ENCODE measurements at regions not wholly inside any gene's neighbourhood (a gene's known extent, or its start where the extent isn't known, plus 50 kb on each side); places are given as distances from the start of the nearest gene placed in this dataset.

DNA sequence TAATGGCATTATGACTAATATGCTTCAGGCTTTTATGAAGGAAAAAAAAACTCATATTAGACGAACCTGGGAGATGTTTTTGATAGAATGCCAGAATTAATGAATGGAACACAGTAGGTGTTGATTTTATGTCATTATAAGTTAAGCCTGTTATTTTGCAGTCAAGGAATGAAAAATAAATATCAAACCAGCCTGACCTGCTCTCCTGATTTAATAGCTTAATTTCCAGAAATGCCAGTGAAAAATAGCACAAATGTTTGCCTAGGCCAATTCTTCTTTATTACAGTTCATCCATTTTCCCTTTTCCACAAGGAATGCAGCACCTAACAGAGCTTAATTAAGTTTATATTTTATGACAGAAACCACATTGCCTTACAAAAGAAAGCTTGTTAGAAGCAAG lies 292.0 kb downstream of the TBL1XR1 start:
- no peak overlapping the region for H3K4me2 ChIP-seq
- H3K36me3 ChIP-seq (ENCODE audit: insufficient read depth): no peaks in the 10 kb centered on the region
- no peak overlapping the region for H3K9ac ChIP-seq
- H2AFZ ChIP-seq (ENCODE audit: low read depth): no peak overlapping the region
- H4K20me1 ChIP-seq (ENCODE audit: insufficient read depth): no peaks in the 10 kb centered on the region
- H3K79me2 ChIP-seq (ENCODE audit: insufficient read depth, low read depth): no peaks in the 10 kb centered on the region
- no peaks in the 10 kb centered on the region for H3K27me3 ChIP-seq (ENCODE audit: insufficient read depth, low read depth)
- no peaks in the 10 kb centered on the region for H3K4me1 ChIP-seq (ENCODE audit: low read depth, poor library complexity, severe bottlenecking)
- H3K27ac ChIP-seq: no peak overlapping the region
- TF ChIP-seq, protein P1, sequence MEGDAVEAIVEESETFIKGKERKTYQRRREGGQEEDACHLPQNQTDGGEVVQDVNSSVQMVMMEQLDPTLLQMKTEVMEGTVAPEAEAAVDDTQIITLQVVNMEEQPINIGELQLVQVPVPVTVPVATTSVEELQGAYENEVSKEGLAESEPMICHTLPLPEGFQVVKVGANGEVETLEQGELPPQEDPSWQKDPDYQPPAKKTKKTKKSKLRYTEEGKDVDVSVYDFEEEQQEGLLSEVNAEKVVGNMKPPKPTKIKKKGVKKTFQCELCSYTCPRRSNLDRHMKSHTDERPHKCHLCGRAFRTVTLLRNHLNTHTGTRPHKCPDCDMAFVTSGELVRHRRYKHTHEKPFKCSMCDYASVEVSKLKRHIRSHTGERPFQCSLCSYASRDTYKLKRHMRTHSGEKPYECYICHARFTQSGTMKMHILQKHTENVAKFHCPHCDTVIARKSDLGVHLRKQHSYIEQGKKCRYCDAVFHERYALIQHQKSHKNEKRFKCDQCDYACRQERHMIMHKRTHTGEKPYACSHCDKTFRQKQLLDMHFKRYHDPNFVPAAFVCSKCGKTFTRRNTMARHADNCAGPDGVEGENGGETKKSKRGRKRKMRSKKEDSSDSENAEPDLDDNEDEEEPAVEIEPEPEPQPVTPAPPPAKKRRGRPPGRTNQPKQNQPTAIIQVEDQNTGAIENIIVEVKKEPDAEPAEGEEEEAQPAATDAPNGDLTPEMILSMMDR (conservative IDR thresholded peaks at IDR 0.05; ENCODE audit: low read depth, low read length): no peak
- no peak overlapping the region for H3K4me3 ChIP-seq (IDR thresholded peaks at IDR 0.05; ENCODE audit: insufficient read depth, low read depth, low read length)

DNA sequence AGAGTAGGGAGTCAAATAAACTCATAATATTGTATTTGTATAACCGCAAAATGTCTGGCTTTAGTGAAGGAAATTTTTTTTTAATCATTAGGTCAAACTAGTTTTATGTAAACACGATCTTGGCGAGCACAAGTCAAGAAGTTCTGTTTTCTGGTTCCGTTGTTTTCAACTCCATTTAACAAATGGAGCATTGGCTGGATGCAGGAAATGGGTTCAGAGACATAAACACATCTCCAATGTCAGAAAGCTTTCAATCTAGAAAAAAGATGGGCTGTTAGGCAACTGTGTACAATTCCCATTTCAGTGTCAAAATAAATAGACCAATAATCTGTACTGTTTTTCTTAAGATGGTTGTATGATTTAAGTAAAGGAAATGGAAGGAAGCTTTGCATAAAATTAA lies 292.8 kb downstream of the TBL1XR1 start:
- no peaks in the 10 kb centered on the region for H3K79me2 ChIP-seq (ENCODE audit: insufficient read depth, low read depth)
- TF ChIP-seq, protein P1 (conservative IDR thresholded peaks at IDR 0.05; ENCODE audit: low read depth, low read length): no peak
- H3K4me2 ChIP-seq: no peak overlapping the region
- no peaks in the 10 kb centered on the region for H3K4me1 ChIP-seq (ENCODE audit: low read depth, poor library complexity, severe bottlenecking)
- H3K4me3 ChIP-seq (IDR thresholded peaks at IDR 0.05; ENCODE audit: insufficient read depth, low read depth, low read length): no peak overlapping the region
- no peaks in the 10 kb centered on the region for H4K20me1 ChIP-seq (ENCODE audit: insufficient read depth)
- H3K27ac ChIP-seq: no peak overlapping the region
- H3K27me3 ChIP-seq (ENCODE audit: insufficient read depth, low read depth): no peaks in the 10 kb centered on the region
- no peak overlapping the region for H3K9ac ChIP-seq
- H3K36me3 ChIP-seq (ENCODE audit: insufficient read depth): no peaks in the 10 kb centered on the region
- H2AFZ ChIP-seq (ENCODE audit: low read depth): no peak overlapping the region

DNA sequence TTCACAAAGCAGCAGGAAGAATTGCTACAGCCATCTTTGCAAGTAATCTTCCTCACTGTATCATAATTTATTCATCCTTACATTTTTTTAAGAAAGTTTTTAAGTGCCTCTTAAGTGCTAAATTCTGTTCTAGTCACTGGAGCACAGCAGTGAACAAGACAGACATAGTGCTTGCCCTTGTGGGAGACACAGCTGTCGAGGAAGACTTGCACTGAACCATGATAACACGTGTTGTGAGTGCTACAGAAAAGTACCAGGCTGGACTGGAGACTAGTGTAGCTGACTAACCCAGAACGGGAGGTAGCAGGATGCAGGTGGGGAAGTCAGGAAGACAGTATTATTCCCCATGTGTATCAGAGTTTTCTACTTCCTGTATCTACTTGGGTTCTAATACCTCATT lies 300.6 kb downstream of the TBL1XR1 start:
- Histone ChIP-seq H3K27ac (no peak overlapping the region), H3K4me1 (ENCODE audit: low read depth, poor library complexity, severe bottlenecking) (no peaks in the 10 kb centered on the region), H4K20me1 (ENCODE audit: insufficient read depth) (no peaks in the 10 kb centered on the region), H3K4me3 (IDR thresholded peaks at IDR 0.05; ENCODE audit: insufficient read depth, low read depth, low read length) (no peak overlapping the region), H3K27me3 (ENCODE audit: insufficient read depth, low read depth) (no peaks in the 10 kb centered on the region), H3K36me3 (ENCODE audit: insufficient read depth) (no peaks in the 10 kb centered on the region), H3K9ac (no peak overlapping the region), H3K79me2 (ENCODE audit: insufficient read depth, low read depth) (no peaks in the 10 kb centered on the region), H3K4me2 (no peak overlapping the region), H2AFZ (ENCODE audit: low read depth) (no peak overlapping the region)
- TF ChIP-seq, protein P1 (conservative IDR thresholded peaks at IDR 0.05; ENCODE audit: low read depth, low read length): no peak

DNA sequence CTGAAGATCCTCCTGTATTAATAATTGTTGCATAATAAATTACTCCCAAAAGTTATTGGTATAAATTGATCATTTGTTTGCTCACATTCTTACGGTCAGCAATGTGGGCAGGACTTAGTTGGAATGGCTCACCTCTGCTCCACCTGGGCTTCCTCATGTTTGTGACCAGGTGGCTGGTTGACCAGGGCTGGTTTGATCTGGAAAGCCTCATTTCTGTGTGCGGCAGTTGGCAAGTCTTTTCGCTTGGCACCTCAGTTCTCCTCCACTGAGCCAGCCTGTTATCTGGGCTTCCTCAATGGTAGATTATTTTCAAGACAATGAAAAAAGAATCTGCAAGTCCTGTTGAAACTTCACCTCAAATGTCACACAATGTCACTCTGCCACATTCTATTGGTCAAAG lies 301.1 kb downstream of the TBL1XR1 start:
- TF ChIP-seq, protein P1 (conservative IDR thresholded peaks at IDR 0.05; ENCODE audit: low read depth, low read length): no peak
- Histone ChIP-seq H2AFZ (ENCODE audit: low read depth) (no peak overlapping the region), H3K79me2 (ENCODE audit: insufficient read depth, low read depth) (no peaks in the 10 kb centered on the region), H3K27me3 (ENCODE audit: insufficient read depth, low read depth) (no peaks in the 10 kb centered on the region), H3K9ac (no peak overlapping the region), H3K4me1 (ENCODE audit: low read depth, poor library complexity, severe bottlenecking) (no peaks in the 10 kb centered on the region), H3K27ac (no peak overlapping the region), H3K4me2 (no peak overlapping the region), H3K4me3 (IDR thresholded peaks at IDR 0.05; ENCODE audit: insufficient read depth, low read depth, low read length) (no peak overlapping the region), H4K20me1 (ENCODE audit: insufficient read depth) (no peaks in the 10 kb centered on the region), H3K36me3 (ENCODE audit: insufficient read depth) (no peaks in the 10 kb centered on the region)

DNA sequence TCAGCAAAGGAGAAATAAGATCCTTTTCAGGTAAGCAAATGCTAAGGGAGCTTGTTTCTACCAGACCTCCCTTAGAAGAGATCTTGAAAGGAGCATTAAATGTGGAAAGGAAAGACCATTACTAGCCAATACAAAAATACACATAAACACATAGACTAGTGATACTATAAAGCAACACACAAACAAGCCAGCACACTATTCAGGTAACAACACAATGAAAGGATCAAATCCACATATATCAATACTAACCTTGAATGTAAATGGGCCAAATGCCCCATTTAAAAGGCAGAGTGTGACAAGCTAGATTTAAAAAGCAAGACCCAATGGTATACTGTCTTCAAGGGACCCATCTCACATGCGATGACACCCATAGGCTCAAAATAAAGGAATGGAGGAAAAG lies 317.6 kb downstream of the TBL1XR1 start:
- no peak overlapping the region for H3K9ac ChIP-seq
- H4K20me1 ChIP-seq (ENCODE audit: insufficient read depth): no peaks in the 10 kb centered on the region
- TF ChIP-seq, protein P1 (conservative IDR thresholded peaks at IDR 0.05; ENCODE audit: low read depth, low read length): no peak
- H3K27me3 ChIP-seq (ENCODE audit: insufficient read depth, low read depth): no peaks in the 10 kb centered on the region
- no peak overlapping the region for H2AFZ ChIP-seq (ENCODE audit: low read depth)
- no peak overlapping the region for H3K4me2 ChIP-seq
- no peaks in the 10 kb centered on the region for H3K79me2 ChIP-seq (ENCODE audit: insufficient read depth, low read depth)
- no peak overlapping the region for H3K4me3 ChIP-seq (IDR thresholded peaks at IDR 0.05; ENCODE audit: insufficient read depth, low read depth, low read length)
- H3K36me3 ChIP-seq (ENCODE audit: insufficient read depth): no peaks in the 10 kb centered on the region
- no peaks in the 10 kb centered on the region for H3K4me1 ChIP-seq (ENCODE audit: low read depth, poor library complexity, severe bottlenecking)
- H3K27ac ChIP-seq: no peak overlapping the region

Data from KMS-11 (cell line).